HEK293 (cell line): ENCODE measurements at regions not wholly inside any gene's neighbourhood (a gene's known extent, or its start where the extent isn't known, plus 50 kb on each side); places are given as distances from the start of the nearest gene placed in this dataset.
"Not testable (repeated sequence)": the region's sequence is repeated elsewhere in the genome, so short reads cannot be mapped to it uniquely, and the experiment has no call there.

Experiments
- CTCF ChIA-PET: fragments of 350-600 bp; formaldehyde crosslinking; extraction: SDS; loops from one replicate; lab custom pipeline; 2021; ENCODE audit warnings: antibody characterized with exemption; lab: Yijun Ruan, JAX
- POLR2A ChIA-PET: fragments of 300-600 bp; formaldehyde crosslinking; extraction: SDS; loops from one replicate; lab custom pipeline; 2020; ENCODE audit warnings: antibody characterized with exemption, inconsistent platforms; lab: Yijun Ruan, JAX
- H3K27ac ChIP-seq: fragments of 200-500 bp; sonication (Bioruptor generic); 2 replicates; pipeline ENCODE4 v1.5.1; 2014; ENCODE audit warnings: low read depth, low read length, control low read depth, inconsistent platforms; ENCODE audit errors: extremely low read depth
- H3K36me3 ChIP-seq, 2 experiments: fragments of 200-500 bp in 1 of 2; sonication (Bioruptor generic) in 1 of 2; 1 replicate in 1 of 2; 2 replicates in 1 of 2; pipeline ENCODE4 v1.5.1; 2014 to 2017; ENCODE audit warnings: inconsistent platforms in 2 of 2, low read length in 2 of 2; ENCODE audit not compliant: control insufficient read depth in 2 of 2, insufficient read depth in 1 of 2
- H3K4me1 ChIP-seq: fragments of 200-500 bp; sonication (Bioruptor generic); 2 replicates; pipeline ENCODE4 v1.5.1; 2014; ENCODE audit warnings: mild to moderate bottlenecking, low read length, inconsistent platforms; ENCODE audit not compliant: control insufficient read depth, insufficient read depth
- H3K4me3 ChIP-seq: 2 replicates; pipeline ENCODE4 v1.5.1; 2011; ENCODE audit warnings: low read depth, mild to moderate bottlenecking, control low read depth, low read length, moderate library complexity
- H3K9me3 ChIP-seq: fragments of 200-500 bp; sonication (Bioruptor generic); 2 replicates; pipeline ENCODE4 v1.5.1; 2014; ENCODE audit warnings: low read depth, low read length, inconsistent platforms; ENCODE audit not compliant: control insufficient read depth, insufficient read depth
- HIC1 ChIP-seq: fragments of 450-650 bp; formaldehyde crosslinking; IDR thresholded peaks from 2 replicates; pipeline ENCODE4 v1.5.1; 2016; ENCODE audit warnings: missing biosample characterization, missing genetic modification characterization
- MZF1 ChIP-seq: fragments of 450-650 bp; formaldehyde crosslinking; IDR thresholded peaks from 2 replicates; pipeline ENCODE4 v1.5.1; 2017; ENCODE audit warnings: missing biosample characterization, missing genetic modification characterization, borderline replicate concordance
- SP2 ChIP-seq: fragments of 450-650 bp; formaldehyde crosslinking; IDR thresholded peaks from 2 replicates; pipeline ENCODE4 v1.5.1; 2016; ENCODE audit warnings: missing biosample characterization, missing genetic modification characterization
- WT1 ChIP-seq: fragments of 450-650 bp; formaldehyde crosslinking; IDR thresholded peaks from 2 replicates; pipeline ENCODE4 v1.5.1; 2016; ENCODE audit warnings: missing biosample characterization, missing genetic modification characterization
- ZBTB1 ChIP-seq: fragments of 450-650 bp; formaldehyde crosslinking; IDR thresholded peaks from 2 replicates; pipeline ENCODE4 v1.5.1; 2016; ENCODE audit warnings: missing biosample characterization, missing genetic modification characterization
- ZFHX2 ChIP-seq: fragments of 450-650 bp; formaldehyde crosslinking; conservative IDR thresholded peaks from 2 replicates; pipeline ENCODE4 v1.5.1; 2016; ENCODE audit warnings: missing biosample characterization, missing genetic modification characterization
- ZFP37 ChIP-seq: fragments of 450-650 bp; formaldehyde crosslinking; IDR thresholded peaks from 2 replicates; pipeline ENCODE4 v1.5.1; 2016; ENCODE audit warnings: missing biosample characterization, missing genetic modification characterization
- ZNF112 ChIP-seq: fragments of 450-650 bp; formaldehyde crosslinking; IDR thresholded peaks from 2 replicates; pipeline ENCODE4 v1.5.0; 2017; ENCODE audit warnings: missing biosample characterization, missing genetic modification characterization
- ZNF146 ChIP-seq: fragments of 450-650 bp; formaldehyde crosslinking; IDR thresholded peaks from 2 replicates; pipeline ENCODE4 v1.5.1; 2016; ENCODE audit warnings: missing biosample characterization, missing genetic modification characterization
- ZNF37A ChIP-seq: fragments of 450-650 bp; IDR thresholded peaks from 2 replicates; pipeline ENCODE4 v1.5.1; 2018; ENCODE audit warnings: missing biosample characterization, missing genetic modification characterization
- ZNF404 ChIP-seq: fragments of 450-650 bp; formaldehyde crosslinking; IDR thresholded peaks from 2 replicates; pipeline ENCODE4 v1.5.1; 2017; ENCODE audit warnings: missing biosample characterization, missing genetic modification characterization
- ZNF423 ChIP-seq: fragments of 450-650 bp; formaldehyde crosslinking; IDR thresholded peaks from 2 replicates; pipeline ENCODE4 v1.5.1; 2016; ENCODE audit warnings: missing biosample characterization, missing genetic modification characterization
- ZNF510 ChIP-seq: fragments of 450-650 bp; formaldehyde crosslinking; IDR thresholded peaks from 2 replicates; pipeline ENCODE4 v1.5.1; 2018; ENCODE audit warnings: mild to moderate bottlenecking, missing genetic modification characterization, missing biosample characterization; ENCODE audit not compliant: insufficient replicate concordance
- ZNF514 ChIP-seq: fragments of 450-650 bp; formaldehyde crosslinking; IDR thresholded peaks from 2 replicates; pipeline ENCODE4 v1.5.1; 2016; ENCODE audit warnings: missing biosample characterization, missing genetic modification characterization
- ZNF530 ChIP-seq: fragments of 450-650 bp; formaldehyde crosslinking; IDR thresholded peaks from 2 replicates; pipeline ENCODE4 v1.5.1; 2016; ENCODE audit warnings: low read depth, missing biosample characterization, missing genetic modification characterization
- ZNF560 ChIP-seq: fragments of 450-650 bp; formaldehyde crosslinking; IDR thresholded peaks from 2 replicates; pipeline ENCODE4 v1.5.1; 2017; ENCODE audit warnings: missing biosample characterization, missing genetic modification characterization, borderline replicate concordance
- ZNF704 ChIP-seq: fragments of 450-650 bp; formaldehyde crosslinking; IDR thresholded peaks from 2 replicates; pipeline ENCODE4 v1.5.1; 2016; ENCODE audit warnings: missing biosample characterization, missing genetic modification characterization
- ZNF76 ChIP-seq: fragments of 450-650 bp; formaldehyde crosslinking; IDR thresholded peaks from 2 replicates; pipeline ENCODE4; 2016; ENCODE audit warnings: low read depth, missing biosample characterization, missing genetic modification characterization, borderline replicate concordance
- ZNF837 ChIP-seq: fragments of 450-650 bp; formaldehyde crosslinking; IDR thresholded peaks from 2 replicates; pipeline ENCODE4 v1.5.1; 2016; ENCODE audit warnings: missing biosample characterization, missing genetic modification characterization
- TF ChIP-seq, protein P1 (sequence below): fragments of 450-650 bp; formaldehyde crosslinking; IDR thresholded peaks from 2 replicates; pipeline ENCODE4 v1.5.1; 2016; ENCODE audit warnings: missing biosample characterization, missing genetic modification characterization
- TF ChIP-seq, protein P2 (sequence below): fragments of 450-650 bp; formaldehyde crosslinking; conservative IDR thresholded peaks from 2 replicates; pipeline ENCODE4 v1.5.1; 2016; ENCODE audit warnings: low read depth, missing biosample characterization, missing genetic modification characterization

DNA sequence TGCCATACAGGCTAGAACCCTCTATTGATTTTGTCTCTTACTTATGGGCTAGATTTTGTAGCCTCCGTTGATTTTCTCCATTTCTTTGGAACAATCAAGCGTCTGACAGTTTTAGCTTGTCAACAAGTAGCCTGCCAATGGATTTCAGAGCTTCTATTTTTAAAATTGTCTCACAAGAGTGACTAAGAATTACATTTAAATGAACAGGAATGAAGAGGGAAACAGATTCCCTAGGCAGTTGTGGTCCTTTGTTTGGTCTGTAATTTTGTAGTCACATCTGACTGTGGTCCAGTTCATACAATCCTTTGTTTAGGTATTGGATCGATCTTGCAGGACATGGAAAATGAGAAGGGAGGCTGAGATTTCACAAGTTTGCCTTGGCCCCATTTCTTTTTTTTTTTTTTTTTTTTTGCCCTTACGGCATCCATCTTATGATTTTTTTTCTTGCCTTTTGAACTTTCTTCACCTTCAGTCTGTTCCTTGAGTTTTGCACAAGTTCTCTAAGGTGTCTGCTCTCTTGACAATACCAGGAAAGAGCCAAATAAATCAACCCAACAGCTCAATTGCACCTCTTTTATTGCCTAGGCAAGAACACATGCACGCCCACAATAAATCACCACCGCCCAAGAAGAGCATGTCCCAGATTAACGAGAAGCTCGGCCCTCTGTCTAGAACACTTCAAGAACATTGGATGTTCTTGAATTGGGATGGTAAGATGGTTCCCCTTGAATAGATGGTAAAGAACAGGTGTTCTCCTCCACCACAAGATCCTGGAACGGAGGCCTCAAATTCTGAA, 86.5 kb upstream of the EGFL6 start:
- TF ChIP-seq ZNF560 (tag by site-specific recombination), result no peak
- TF ChIP-seq ZNF37A (tag by site-specific recombination), result no peak
- no peak for TF ChIP-seq ZNF404 (tag by site-specific recombination)
- no peak for TF ChIP-seq WT1 (tag by site-specific recombination)
- TF ChIP-seq SP2 (tag by site-specific recombination), result no peak
- TF ChIP-seq ZNF423, result no peak
- TF ChIP-seq ZNF510, result no peak
- no peak for TF ChIP-seq ZFHX2
- no peak for TF ChIP-seq ZNF704 (tag by site-specific recombination)
- no peak for TF ChIP-seq ZNF530 (tag by site-specific recombination)
- TF ChIP-seq ZNF514 (tag by site-specific recombination), result no peak
- no peak for TF ChIP-seq HIC1
- no peak for TF ChIP-seq ZNF112 (tag by site-specific recombination)
- TF ChIP-seq, protein P1, sequence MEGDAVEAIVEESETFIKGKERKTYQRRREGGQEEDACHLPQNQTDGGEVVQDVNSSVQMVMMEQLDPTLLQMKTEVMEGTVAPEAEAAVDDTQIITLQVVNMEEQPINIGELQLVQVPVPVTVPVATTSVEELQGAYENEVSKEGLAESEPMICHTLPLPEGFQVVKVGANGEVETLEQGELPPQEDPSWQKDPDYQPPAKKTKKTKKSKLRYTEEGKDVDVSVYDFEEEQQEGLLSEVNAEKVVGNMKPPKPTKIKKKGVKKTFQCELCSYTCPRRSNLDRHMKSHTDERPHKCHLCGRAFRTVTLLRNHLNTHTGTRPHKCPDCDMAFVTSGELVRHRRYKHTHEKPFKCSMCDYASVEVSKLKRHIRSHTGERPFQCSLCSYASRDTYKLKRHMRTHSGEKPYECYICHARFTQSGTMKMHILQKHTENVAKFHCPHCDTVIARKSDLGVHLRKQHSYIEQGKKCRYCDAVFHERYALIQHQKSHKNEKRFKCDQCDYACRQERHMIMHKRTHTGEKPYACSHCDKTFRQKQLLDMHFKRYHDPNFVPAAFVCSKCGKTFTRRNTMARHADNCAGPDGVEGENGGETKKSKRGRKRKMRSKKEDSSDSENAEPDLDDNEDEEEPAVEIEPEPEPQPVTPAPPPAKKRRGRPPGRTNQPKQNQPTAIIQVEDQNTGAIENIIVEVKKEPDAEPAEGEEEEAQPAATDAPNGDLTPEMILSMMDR (tag by site-specific recombination), result no peak
- TF ChIP-seq ZNF837, result no peak
- TF ChIP-seq ZBTB1 (tag by site-specific recombination), result no peak
- Histone ChIP-seq H3K9me3 (no peaks in the 10 kb centered on the region), H3K27ac (no peak overlapping the region), H3K36me3 (no peaks in the 10 kb centered on the region), H3K4me1 (peaks cover 9% of the 10 kb centered on the region), H3K4me3 (no peak overlapping the region)
- ChIA-PET POLR2A (no interaction called here), CTCF (interaction anchor here (0.8 to 2.6 kb wide), 4 partner anchors 33 to 537 kb away, joined by 3 to 16 read pairs (median 4); no protein-coding TSS in a partner anchor)

DNA sequence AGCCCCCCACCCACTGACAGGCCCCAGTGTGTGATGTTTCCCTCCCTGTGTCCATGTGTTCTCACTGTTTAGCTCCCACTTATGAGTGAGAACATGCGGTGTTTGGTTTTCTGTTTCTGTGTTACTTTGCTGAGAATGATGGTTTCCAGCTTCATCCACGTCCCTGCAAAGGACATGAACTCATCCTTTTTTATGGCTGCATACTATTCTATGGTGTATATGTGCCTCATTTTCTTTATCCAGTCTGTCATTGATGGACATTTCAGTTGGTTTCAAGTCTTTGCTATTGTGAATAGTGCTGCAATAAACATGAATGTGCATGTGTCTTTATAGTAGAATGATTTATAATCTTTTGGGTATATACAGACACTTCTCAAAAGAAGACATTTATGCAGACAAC, 88.6 kb upstream of the EGFL6 start:
- POLR2A ChIA-PET, H3K9me3 ChIP-seq, H3K36me3 ChIP-seq, H3K27ac ChIP-seq: not testable (repeated sequence)
- peak; percentile 78 for TF ChIP-seq ZNF146
- TF ChIP-seq, all 188 proteins: peak for 1; not testable (repeated sequence) for 187
- H3K4me1 ChIP-seq, H3K4me3 ChIP-seq: not testable (repeated sequence)
- CTCF ChIA-PET, result interaction anchor here (0.7 kb wide), 3 partner anchors 9 to 534 kb away, joined by 3 read pairs; no protein-coding TSS in a partner anchor

DNA sequence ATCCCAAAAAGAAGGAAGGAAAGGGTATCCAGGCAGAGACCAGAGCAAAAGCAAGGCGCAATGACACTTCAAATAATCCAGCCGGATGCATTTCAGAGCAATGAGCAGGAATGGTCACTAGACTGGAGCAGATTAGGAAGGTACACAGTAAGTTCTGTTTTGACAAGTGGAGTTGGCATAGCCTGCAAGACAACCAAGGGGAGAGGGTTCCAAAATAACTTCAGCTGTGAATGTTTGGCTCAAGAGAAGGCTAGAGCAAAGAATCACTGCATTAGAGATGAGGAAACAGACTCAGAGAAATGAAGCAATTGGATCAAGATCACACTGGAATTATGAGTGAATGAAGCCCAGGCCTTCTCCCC, 90.0 kb upstream of the EGFL6 start:
- CTCF ChIA-PET, result no interaction called here
- Histone ChIP-seq H3K4me3 (no peak overlapping the region), H3K9me3 (no peaks in the 10 kb centered on the region), H3K4me1 (no peaks in the 10 kb centered on the region), H3K27ac (no peak overlapping the region), H3K36me3 (no peaks in the 10 kb centered on the region)
- POLR2A ChIA-PET, result no interaction called here
- TF ChIP-seq MZF1 (tag by site-specific recombination) (no peak), ZFP37 (tag by site-specific recombination) (no peak), ZNF76 (no peak)
- TF ChIP-seq, protein P2, sequence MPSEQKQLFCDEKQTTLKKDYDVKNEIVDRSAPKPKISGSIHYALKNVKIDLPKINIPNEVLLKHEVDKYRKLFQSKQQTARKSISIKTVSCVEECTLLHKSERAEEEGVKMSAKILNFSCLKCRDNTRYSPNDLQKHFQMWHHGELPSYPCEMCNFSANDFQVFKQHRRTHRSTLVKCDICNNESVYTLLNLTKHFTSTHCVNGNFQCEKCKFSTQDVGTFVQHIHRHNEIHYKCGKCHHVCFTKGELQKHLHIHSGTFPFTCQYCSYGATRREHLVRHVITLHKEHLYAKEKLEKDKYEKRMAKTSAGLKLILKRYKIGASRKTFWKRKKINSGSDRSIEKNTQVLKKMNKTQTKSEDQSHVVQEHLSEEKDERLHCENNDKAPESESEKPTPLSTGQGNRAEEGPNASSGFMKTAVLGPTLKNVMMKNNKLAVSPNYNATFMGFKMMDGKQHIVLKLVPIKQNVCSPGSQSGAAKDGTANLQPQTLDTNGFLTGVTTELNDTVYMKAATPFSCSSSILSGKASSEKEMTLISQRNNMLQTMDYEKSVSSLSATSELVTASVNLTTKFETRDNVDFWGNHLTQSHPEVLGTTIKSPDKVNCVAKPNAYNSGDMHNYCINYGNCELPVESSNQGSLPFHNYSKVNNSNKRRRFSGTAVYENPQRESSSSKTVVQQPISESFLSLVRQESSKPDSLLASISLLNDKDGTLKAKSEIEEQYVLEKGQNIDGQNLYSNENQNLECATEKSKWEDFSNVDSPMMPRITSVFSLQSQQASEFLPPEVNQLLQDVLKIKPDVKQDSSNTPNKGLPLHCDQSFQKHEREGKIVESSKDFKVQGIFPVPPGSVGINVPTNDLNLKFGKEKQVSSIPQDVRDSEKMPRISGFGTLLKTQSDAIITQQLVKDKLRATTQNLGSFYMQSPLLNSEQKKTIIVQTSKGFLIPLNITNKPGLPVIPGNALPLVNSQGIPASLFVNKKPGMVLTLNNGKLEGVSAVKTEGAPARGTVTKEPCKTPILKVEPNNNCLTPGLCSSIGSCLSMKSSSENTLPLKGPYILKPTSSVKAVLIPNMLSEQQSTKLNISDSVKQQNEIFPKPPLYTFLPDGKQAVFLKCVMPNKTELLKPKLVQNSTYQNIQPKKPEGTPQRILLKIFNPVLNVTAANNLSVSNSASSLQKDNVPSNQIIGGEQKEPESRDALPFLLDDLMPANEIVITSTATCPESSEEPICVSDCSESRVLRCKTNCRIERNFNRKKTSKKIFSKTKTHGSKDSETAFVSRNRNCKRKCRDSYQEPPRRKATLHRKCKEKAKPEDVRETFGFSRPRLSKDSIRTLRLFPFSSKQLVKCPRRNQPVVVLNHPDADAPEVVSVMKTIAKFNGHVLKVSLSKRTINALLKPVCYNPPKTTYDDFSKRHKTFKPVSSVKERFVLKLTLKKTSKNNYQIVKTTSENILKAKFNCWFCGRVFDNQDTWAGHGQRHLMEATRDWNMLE, result no peak
